HG02981 (cell line): ENCODE measurements at regions not wholly inside any gene's neighbourhood (a gene's known extent, or its start where the extent isn't known, plus 50 kb on each side); places are given as distances from the start of the nearest gene placed in this dataset.

Experiments
- ATAC-seq: cut with Tn5 transposase; IDR thresholded peaks from one replicate; pipeline ENCODE4 v1.9.1; 2021; ENCODE audit warnings: mild to moderate bottlenecking, moderate library complexity; ENCODE audit not compliant: unreplicated experiment

- no peak for ATAC-seq
Measured at GRCh38 chr14:48925184-48925583, 661.0 kb downstream of the RPS29 start.

GRCh38 chr14:48914921-48915320 is 671.3 kb downstream of the RPS29 start:
- no peak for ATAC-seq

- ATAC-seq = no peak
Measured at GRCh38 chr14:48914382-48914781, 671.8 kb downstream of the RPS29 start.

GRCh38 chr14:48900565-48900964 is 685.6 kb downstream of the RPS29 start:
- no peak for ATAC-seq

- ATAC-seq = no peak
Measured at GRCh38 chr14:48890333-48890732, 695.8 kb downstream of the RPS29 start.

GRCh38 chr14:48876806-48877340 is 709.3 kb downstream of the RPS29 start:
- no peak for ATAC-seq

GRCh38 chr14:48874711-48875110 is 711.5 kb downstream of the RPS29 start:
- no peak for ATAC-seq

GRCh38 chr14:48857366-48857765 is 728.8 kb downstream of the RPS29 start:
- ATAC-seq = no peak

- no peak for ATAC-seq
Measured at GRCh38 chr14:48853159-48853558, 733.0 kb downstream of the RPS29 start.

GRCh38 chr14:48849741-48850322 is 736.3 kb downstream of the RPS29 start:
- ATAC-seq = no peak

GRCh38 chr14:48842785-48843184 is 743.4 kb downstream of the RPS29 start:
- no peak for ATAC-seq

- no peak for ATAC-seq
Measured at GRCh38 chr14:48826058-48826457, 760.1 kb downstream of the RPS29 start.

- no peak for ATAC-seq
Measured at GRCh38 chr14:48814562-48814961, 771.6 kb downstream of the RPS29 start.

GRCh38 chr14:48805315-48805714 is 780.9 kb downstream of the RPS29 start:
- no peak for ATAC-seq

- no peak for ATAC-seq
Measured at GRCh38 chr14:48792376-48793024, 793.7 kb downstream of the RPS29 start.

GRCh38 chr14:48788771-48789170 is 797.4 kb downstream of the RPS29 start:
- ATAC-seq = no peak

- no peak for ATAC-seq
Measured at GRCh38 chr14:48786498-48786897, 799.7 kb downstream of the RPS29 start.

GRCh38 chr14:48771717-48772116 is 814.5 kb downstream of the RPS29 start:
- ATAC-seq = no peak

- ATAC-seq = no peak
Measured at GRCh38 chr14:48751293-48751692, 834.9 kb downstream of the RPS29 start.

GRCh38 chr14:48748151-48748675 is 838.0 kb downstream of the RPS29 start:
- ATAC-seq = no peak

GRCh38 chr14:48747561-48748089 is 838.6 kb downstream of the RPS29 start:
- ATAC-seq = no peak

GRCh38 chr14:48744202-48744601 is 842.0 kb downstream of the RPS29 start:
- ATAC-seq = no peak
